CD4-positive, alpha-beta T cell treated with Interleukin-10 for 1 hour (primary cell): ENCODE measurements at regions not wholly inside any gene's neighbourhood (a gene's known extent, or its start where the extent isn't known, plus 50 kb on each side); places are given as distances from the start of the nearest gene placed in this dataset.
"Not testable (repeated sequence)": the region's sequence is repeated elsewhere in the genome, so short reads cannot be mapped to it uniquely, and the experiment has no call there.

Experiments used
- DNase-seq: peaks from one replicate; pipeline ENCODE4 v3.0.0-alpha.2; 2020

DNA sequence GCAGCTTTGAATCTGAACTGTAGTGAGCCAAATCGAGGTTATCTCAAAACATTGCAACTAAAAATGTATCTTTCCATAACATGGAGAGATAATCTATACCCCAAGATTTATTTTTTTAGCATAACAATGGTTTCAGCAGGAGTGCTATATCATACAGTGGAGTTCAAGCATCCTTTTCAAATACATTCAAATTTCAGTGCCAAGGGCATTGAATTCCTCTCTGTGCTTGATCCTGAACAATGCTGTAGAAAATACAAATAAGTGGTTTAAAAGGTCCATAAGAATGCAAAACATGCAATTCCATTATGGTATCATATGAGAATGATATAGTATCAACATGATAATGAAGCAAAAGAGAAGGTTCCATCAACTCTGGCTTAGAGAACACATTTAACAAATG is 201.7 kb downstream of the TXNL1 start:
- DNase-seq: no peak

DNA sequence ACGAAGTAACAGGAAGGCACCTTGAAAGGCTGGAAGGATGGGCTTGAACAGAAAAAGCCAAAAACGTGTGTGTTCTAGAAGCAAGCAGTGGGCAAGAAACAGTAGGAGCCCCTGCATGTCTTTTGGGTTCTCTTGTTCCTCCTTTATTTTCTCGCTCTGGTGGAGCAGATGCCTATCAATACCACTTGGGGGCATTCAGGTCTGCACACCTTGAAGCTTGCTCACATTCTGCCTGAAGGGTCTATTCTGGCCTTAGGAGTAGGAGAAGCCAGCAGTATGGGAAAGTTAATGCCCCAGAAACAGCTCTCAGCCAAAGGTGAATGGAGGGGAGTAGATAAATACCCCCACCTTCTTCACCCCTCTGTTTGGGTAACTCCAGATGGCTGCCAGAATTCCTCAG is 204.5 kb downstream of the TXNL1 start:
- DNase-seq: no peak

DNA sequence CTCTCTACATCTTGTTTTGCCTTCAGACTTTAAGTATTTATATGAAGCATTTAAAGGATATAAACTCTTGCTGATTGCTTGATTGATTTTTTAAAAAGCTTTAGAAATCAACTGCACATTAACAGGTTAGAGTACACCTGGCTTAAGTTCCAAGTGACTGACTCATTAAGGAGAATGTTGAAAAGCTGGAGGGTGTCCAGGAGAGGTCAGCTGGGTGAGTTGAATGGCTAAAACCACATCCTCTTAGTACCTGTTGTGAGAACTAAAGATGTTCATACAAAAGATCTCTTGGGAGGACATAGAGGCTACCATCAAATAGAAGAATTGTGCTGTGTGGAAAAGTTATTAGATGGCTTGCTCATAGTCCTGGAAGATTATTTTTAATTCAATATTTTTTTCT is 206.8 kb downstream of the TXNL1 start:
- DNase-seq: no peak

DNA sequence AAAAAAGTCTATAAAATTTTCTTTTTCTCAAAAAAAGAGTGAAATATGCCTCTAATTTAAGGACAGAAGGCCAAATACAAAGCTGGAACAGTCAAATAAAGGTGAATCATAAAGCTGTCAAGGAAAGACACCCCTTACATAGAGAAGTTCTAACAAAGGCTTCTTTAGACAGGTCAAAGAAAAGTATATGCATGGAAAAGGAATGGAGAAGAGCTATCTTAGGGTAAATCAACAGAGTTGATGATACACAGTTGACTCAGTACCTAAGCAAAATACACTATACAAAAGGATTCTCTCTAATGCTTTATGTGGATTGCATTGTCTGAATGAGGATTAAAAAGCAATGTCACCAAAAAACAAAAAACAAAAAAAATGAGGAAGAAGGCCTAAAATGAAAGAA is 214.8 kb downstream of the TXNL1 start:
- no peak for DNase-seq

DNA sequence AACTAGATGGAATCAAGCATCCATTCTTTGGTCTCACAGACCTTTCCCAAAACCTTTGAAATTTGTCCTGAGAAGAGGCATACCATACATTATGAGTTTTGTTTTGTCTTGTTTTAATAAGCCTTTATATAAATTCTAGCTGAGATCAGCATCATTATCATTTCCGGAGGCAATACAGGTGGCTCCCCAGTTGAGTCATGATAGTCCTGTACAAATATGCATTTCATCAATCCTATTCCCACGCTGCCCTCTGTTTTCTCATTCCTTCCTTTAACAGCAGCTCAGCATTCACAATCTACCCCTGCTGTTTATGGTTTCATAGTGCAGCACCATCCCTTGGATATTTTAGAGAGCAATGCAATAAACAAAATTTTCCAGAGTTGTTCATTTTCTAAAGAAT is 216.7 kb downstream of the TXNL1 start:
- no peak for DNase-seq

DNA sequence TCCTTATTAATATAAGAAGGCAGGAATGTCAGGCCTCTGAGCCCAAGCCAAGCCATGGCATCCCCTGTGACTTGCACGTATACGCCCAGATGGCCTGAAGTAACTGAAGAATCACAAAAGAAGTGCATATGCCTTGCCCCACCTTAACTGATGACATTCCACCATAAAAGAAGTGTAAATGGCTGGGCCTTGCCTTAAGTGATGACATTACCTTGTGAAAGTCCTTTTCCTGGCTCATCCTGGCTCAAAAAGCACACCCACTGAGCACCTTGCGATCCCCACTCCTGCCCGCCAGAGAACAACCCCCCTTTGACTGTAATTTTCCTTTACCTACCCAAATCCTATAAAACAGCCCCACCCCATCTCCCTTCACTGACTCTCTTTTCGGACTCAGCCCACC is 217.5 kb downstream of the TXNL1 start:
- DNase-seq: not testable (repeated sequence)

DNA sequence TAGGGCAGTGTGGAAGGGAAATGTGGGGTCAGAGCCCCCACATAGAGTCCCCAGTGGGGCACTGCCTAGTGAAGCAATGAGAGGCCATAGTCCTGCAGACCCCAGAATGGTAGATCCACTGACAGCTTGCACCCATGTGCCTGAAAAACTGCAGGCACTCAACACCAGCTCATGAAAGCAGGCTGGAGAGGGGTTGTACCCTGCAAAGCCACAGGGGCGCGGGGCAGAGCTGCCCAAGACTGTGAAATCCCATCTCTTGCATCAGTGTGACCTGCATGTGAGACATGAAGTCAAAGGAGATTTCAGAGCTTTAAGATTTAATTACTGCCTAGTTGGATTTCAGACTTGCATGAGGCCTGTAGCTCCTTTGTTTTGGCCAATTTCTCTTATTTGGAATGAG is 224.0 kb downstream of the TXNL1 start:
- no peak for DNase-seq

DNA sequence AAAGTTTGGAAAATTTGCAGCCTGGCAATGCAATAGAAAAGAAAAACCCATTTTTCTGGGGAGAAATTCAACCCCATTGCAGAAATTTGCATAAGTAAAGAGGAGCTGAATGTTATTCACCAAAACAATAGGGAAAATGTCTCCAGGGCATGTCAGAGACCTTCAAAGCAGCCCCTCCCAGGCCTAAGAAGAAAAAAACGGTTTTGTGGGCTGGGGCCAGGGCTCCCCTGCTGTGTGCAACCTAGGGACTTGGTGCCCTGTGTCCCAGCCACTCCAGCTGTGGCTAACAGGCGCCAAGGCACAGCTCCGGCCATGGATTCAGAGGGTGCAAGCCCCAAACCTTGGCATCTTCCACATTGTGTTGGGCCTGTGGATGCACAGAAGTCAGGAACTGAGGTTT is 224.5 kb downstream of the TXNL1 start:
- DNase-seq: no peak

DNA sequence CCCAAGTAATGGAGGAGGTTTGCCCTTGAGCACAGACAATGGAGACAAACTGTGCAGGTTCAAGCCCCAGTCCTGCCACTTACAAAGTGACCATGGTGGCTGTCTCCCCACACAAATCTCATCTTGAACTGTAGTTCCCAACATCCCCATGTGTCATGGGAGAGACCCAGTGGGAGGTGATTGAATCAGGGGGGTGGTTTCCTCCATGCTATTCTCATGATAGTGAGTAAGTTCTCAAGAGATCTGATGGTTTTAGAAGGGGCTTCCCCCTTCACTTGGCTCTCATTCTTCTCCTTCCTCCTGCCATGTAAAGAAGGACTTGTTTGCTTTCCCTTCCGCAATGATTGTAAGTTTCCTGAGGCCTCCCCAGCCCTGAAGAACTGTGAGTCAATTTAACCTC is 225.4 kb downstream of the TXNL1 start:
- no peak for DNase-seq

DNA sequence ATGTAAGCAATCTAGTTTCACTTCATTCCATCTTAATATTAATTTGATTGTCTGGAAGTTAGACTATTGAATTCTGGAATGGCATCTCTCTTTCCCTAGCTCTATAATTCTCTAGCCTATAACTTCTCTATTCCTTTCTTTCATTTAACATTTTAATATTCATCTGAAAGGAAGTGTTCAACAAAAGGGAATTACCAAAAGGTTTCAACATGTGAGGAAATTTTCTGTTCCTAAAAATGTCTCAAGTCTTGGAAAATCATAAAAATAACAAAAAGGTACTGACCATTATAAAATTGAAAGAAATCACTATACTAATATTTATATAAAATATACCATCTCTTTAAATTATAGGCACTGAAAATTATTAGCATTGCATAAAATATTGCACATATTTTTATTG is 228.7 kb downstream of the TXNL1 start:
- no peak for DNase-seq

DNA sequence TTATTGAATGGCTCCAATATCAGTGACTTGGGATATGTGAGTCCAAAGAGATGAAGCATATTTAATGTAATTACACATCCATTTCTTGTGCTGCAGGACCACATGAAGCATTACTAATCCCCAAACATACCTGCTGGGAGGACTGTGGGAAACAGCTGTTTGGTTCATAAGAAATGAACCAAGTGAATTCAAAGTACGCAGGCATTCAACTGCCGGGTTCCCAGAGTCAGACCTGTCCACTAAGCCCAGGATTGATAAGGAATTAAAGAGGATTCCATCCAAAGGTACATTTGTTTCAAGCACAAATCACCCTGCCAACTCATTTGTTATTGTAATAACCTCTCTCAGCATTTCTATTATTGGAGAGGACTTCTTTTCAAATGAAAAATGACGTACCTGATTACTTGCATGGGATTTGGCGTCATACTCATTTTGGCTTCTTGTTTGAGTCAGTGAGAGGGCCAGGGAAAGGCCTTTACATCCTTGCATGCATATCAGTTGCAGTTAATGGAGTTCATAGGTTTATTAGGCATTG is 230.7 kb downstream of the TXNL1 start:
- no peak for DNase-seq

DNA sequence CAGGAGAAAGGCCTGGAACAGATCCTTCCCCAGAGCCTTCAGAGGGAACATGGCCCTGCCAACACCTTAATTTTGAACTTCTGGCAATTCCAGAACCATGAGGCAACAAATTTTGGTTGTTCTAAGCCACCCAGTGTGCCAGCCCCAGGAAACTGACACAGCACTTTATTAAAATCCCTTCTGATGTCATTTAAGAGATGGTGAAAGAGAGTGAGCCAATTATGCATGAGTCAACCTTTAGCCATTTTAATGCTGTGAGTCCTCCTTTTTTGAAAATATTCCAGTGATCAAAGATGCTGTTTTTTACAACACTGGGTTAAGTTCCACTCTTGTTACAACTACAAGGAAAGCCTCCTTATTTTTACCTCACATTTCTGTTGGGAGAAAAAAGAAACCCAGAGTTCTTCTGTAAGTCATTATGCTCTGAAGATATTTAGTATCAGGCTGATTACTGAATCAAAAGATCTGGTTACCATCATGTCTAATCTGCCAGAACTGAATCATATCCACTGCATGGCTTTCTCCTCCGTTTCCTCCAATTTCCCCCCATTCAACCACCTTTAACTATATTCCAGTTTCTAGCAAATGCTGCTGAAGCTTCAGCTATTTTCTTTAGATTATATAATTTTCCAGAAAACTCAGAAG is 235.4 kb downstream of the TXNL1 start:
- DNase-seq: no peak

DNA sequence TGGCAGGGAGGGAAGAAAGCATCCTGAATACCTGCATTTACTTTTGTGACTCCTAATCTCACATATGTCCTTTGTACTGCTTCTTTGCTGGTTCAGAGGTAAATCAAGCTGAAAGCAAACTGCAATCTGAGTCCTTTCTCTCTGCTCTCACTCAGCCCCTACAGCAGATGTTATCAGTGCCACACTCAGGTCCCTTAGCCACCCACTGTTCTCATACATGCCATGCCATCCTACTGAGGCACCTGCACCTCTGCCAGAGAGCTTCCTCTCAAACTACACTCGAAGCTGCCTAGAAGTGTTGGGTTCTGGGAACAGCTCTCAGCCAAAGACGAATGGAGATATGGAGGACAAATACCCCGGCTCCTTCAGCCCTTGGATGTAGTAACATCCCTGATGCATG is 244.5 kb downstream of the TXNL1 start:
- no peak for DNase-seq

DNA sequence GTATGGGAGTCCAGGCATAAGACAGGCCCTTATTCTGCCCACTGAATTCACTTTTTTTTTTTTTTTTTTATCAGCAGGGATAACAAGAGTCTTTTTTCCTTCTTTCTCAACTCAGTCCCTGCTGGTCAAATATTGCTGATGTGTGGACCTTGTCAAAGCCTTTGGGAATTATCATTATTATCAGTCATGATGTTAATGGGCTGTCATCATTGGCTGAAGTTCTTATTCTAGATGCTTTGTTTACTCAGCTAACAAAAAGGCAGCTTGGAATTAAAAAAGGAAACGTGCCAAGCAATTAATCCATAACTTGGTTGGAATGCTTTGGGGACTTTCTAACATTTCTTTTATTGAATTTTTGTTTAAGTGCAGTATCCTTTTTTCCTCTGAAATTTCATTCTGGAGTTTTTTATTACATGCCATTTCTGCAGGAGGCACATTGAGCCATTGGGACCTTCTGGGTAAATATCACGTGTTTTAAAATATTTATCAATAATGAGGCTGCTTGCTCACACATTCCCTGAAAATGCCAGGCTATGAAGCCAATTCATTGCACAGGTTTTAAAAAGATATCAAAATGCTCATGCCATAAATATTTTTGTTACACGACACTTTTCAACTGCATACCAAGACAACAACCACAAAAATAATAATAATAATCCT is 246.3 kb downstream of the TXNL1 start:
- no peak for DNase-seq

DNA sequence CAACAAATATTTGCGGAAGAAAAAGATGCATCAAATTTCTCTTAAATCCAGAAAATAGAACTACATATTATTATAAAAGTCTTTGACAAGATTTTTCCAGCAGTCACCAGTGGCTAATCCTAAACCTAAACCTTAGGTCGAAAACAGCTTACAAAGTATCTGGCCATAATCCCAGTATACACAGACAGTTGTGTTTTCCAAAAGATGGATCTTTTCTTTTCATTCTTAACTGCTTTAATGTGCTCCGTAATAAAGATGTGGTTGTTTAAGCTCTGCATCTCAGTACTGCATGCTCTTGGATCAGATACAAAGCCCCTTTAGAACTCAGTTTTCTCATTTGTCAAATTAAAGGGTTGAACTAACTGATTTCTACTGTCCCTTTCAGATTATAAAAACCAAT is 247.8 kb downstream of the TXNL1 start:
- DNase-seq: no peak

DNA sequence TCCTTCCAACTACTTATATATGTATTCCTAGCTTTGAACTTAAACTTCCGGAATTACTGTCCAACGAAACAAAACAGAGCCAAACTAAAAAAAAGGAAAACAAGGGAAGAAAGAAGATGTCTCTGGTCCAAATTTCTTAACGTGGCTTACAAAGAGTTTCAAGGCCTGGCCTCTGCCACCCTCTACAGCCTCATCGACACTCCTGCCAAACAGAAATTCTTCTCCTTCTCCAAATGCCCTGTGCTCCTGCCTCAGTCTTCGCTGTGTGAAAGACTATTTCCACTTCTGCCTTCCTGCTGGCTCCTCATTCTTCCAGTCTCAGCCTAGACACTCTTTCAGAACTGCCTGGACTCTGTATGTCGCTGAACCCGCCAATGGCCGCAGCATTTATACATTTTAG is 249.2 kb downstream of the TXNL1 start:
- DNase-seq: no peak

DNA sequence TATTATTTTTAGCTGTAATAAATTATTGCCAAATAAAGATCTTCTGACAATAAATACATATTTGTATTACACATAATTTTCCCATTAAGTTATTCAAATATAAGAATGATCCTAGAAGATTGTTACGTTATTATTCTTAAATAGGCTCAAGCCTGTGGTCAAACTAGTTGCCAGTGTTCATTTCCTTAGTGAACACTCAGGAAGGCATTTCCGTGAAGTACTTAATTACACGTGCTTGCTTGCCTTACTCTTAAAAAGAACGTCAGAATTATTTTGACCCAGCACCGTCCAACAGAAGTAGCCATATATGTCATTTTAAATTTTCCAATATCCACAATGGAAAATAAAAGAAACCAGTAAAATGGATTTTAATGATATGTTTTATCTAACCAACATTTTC is 249.8 kb downstream of the TXNL1 start:
- no peak for DNase-seq

DNA sequence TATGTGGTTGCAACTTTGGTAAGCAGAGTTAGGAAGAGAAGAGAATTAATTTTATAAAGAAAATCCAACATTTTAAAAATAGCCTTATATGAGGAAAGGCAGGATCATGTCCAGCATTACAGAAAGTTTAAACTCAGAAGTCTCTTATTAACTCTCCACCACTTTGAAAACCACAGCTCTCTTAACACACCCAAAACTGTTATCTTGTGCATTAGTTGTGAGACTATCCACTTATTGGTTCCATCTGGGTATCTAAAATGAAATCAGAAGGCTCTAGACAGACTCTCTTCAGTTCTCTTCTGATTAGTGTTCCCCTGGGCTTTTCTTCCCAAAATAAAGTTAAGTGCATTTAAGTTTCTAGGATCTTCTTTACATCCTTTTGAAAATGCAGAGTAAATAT is 251.5 kb downstream of the TXNL1 start:
- DNase-seq: no peak

DNA sequence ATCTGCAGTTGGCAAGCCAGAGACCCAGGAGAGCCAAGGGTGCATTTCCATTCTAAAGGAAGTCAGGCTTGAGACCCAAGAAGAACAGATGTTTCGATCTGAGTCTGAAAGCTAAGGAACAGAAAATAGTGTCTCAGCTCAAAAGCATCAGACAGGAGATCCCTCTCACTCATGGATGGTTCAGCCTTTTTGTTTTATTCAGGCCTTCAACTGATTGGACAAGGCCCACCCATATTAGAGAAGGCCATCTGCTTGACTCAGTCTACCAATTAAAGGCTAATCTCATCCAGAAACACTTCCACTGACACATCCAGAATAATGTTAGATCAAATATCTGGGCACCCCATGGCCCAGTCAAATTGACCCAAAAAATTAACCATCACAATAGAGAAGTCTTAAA is 255.0 kb downstream of the TXNL1 start:
- DNase-seq: no peak

DNA sequence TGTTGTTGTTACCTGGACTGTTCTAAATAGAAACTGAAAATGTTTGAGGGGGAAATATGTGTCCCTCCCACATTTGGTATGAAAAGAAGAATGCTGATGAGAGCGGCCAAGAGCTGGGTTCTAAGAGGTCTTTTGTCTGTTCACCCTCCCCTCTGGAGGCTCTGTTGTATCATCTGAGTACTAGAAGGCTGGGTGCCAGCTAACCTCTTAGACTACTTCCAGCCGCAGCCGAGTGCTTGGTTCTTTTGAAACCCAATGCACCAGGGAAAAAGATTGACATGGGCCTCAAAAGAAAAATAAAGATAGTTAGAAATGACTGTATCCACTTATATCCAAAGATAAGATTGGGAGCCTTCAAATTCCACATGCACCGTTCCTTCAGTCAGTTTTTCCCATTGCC is 255.9 kb downstream of the TXNL1 start:
- DNase-seq: no peak

DNA sequence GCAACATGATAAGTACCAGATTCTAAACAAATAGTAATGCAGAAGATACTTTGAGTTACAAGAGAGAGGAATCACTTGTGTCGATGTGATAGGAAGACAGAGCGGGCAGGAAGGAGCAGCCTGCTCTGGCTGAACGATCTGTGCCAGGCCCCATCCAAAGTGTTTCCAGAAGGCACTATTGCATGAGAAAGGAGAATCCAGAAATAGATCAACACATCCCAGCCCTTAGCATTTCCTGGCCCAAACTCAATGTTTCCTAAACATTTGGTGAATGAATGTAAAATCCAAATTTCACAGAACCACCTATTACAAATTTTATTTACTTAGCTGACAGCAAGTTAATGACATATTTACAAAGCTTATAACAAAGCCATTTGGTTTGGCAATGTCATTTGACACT is 257.2 kb downstream of the TXNL1 start:
- no peak for DNase-seq

DNA sequence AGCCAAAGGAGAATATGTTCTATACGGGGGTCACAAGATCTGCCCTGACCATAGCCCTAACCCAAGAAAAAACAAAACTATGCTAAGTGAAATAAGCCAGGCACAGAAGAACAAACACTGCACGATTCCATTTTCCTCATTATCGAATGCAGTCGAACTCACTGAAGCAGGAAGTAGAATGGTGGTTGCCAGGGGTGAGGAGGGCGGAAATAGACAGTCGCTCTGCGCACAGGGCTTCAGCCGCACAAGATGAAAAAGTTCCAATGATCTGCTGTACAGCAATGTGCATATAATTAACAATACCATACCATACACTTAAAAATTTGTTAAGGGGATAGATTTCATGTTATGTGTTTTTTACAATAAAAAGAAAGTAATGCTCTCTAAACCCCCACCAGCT is 257.7 kb downstream of the TXNL1 start:
- DNase-seq: no peak

DNA sequence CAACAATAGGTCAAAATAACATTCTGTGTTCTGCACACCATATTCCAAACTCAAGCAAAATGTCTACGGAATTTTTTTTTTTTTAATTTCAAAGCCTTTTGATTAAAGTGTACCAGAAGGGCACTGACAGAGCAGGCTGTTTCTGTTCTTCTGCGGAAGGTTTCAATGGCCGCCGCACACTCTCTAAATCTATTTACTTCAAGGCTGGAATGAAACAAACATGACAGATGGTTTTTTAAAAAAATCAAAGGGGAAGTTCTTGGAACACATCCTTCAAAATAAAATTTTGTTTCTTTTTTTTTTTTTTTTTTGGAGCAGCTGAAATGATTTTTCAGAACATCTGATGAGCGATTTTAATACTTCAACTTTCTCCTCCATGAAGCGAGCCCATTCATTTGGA is 259.1 kb downstream of the TXNL1 start:
- DNase-seq: no peak

DNA sequence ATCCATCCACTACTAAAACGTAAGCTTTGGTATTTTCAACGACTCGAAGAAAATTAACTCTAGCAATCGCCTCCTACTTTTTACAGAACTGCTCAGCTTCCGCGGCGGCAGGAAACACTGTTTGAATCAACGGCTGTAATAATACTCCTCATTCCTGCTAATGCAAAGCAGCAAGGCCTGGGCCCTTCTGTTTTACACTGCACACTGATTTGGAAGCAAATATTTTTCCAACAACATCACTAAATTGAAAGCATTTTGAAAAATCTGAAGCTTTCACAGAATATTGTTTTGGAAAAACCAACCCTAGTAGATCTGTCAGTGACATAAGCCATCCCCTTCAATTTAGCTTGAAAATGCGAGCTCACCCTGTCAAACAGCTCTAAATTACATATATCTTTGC is 261.2 kb downstream of the TXNL1 start:
- DNase-seq: no peak

DNA sequence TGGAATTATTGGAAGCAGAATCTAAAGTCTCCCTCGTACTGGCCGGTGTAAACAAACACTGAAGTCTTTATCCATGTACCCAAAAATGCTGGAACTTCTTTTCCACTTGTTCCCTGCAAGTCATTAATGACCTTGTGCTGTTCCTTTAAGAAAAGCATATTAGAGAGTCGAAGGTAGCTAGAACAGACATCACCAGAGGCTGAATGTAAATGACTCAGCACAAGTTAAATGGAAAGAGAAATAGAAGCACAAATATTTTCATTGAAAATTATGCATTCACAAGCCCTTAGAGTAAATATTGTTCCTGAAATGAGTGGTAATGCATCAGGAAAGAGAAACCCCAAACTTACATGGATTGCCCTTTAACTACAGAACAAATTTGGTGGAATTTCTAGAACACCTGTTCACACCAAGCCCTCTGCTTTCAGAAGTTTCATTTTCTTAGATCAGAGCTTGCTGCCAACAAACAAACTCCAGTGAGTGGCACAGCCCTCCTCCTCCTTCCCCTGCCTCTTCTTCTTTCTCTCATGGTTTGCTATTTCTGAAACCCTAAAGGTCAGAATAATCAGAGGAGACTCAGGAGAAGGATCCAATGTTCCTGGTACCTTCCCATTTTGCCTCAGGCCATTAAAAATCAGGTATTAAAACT is 264.3 kb downstream of the TXNL1 start:
- no peak for DNase-seq
